Body of pancreas (tissue), 4 donors: ENCODE measurements at regions not wholly inside any gene's neighbourhood (a gene's known extent, or its start where the extent isn't known, plus 50 kb on each side); places are given as distances from the start of the nearest gene placed in this dataset.

Source experiments
- ATAC-seq: fragments of 150-250 bp; one replicate; pipeline ENCODE4 v1.9.1; 2016
- DNase-seq, 4 donors: peaks; one replicate each; pipeline ENCODE4 v3.0.0-alpha.2; 2019
- H3K27ac ChIP-seq, 4 donors: fragments of 200-600 bp; sonication (generic); 1 replicate in 3 of 4; 2 replicates in 1 of 4; pipeline versions ENCODE4 v1.5.1 to v1.6.1; 2016 to 2019; ENCODE audit warnings: mild to moderate bottlenecking in 1 of 4, mixed read lengths in 1 of 4, moderate library complexity in 1 of 4
- H3K27me3 ChIP-seq, 2 donors: fragments of 200-600 bp; sonication (generic); one replicate each; pipeline ENCODE4 v1.6.0; 2016; ENCODE audit warnings: mild to moderate bottlenecking in 1 of 2
- H3K36me3 ChIP-seq, 2 donors: fragments of 200-600 bp; sonication (generic); replicated peaks in 1 of 2; 2 replicates each; pipeline ENCODE4 v1.5.1; 2016; ENCODE audit warnings: low read depth in 2 of 2; ENCODE audit not compliant: insufficient read depth in 1 of 2
- H3K4me1 ChIP-seq: fragments of 200-600 bp; sonication (generic); one replicate; pipeline ENCODE4 v1.6.0; 2016
- H3K4me3 ChIP-seq, 2 donors: fragments of 200-600 bp; sonication (generic); 1 replicate in 1 of 2; 2 replicates in 1 of 2; pipeline ENCODE4 v1.5.1; 2016 to 2019
- H3K9me3 ChIP-seq, 3 donors: fragments of 200-600 bp; sonication (generic); 1 replicate in 2 of 3; 2 replicates in 1 of 3; pipeline ENCODE4 v1.5.1; 2016
- POLR2A ChIP-seq, 3 donors: fragments of 450-650 bp; IDR thresholded peaks; one replicate each; pipeline ENCODE4 v1.6.1; 2016; ENCODE audit warnings: antibody characterized with exemption in 3 of 3, mild to moderate bottlenecking in 2 of 3
- WGBS, 2 donors: methylation state at CpG; one replicate each; pipeline ENCODE4 v1.1.5; 2017; 5-methylcytosine and 5-hydroxymethylcytosine counted together
- intact Hi-C: fragments of 100-400 bp; cut with DNase I; formaldehyde crosslinking; loops from one replicate; pipeline ENCODE4 v1.15.1; 2023
- TF ChIP-seq, protein P1 (sequence below), 7 experiments: fragments of 450-650 bp in 4 of 7; fragments of 200-600 bp in 3 of 7; sonication (generic) in 3 of 7; IDR thresholded peaks; one replicate each; pipeline ENCODE4 v1.5.1; 2016 to 2019; ENCODE audit warnings: antibody characterized with exemption in 7 of 7

GRCh38 chr5:155104441-155104840 lies 90.9 kb downstream of the KIF4B start:
- TF ChIP-seq, protein P1, sequence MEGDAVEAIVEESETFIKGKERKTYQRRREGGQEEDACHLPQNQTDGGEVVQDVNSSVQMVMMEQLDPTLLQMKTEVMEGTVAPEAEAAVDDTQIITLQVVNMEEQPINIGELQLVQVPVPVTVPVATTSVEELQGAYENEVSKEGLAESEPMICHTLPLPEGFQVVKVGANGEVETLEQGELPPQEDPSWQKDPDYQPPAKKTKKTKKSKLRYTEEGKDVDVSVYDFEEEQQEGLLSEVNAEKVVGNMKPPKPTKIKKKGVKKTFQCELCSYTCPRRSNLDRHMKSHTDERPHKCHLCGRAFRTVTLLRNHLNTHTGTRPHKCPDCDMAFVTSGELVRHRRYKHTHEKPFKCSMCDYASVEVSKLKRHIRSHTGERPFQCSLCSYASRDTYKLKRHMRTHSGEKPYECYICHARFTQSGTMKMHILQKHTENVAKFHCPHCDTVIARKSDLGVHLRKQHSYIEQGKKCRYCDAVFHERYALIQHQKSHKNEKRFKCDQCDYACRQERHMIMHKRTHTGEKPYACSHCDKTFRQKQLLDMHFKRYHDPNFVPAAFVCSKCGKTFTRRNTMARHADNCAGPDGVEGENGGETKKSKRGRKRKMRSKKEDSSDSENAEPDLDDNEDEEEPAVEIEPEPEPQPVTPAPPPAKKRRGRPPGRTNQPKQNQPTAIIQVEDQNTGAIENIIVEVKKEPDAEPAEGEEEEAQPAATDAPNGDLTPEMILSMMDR (IDR thresholded peaks at IDR 0.05) = no peak
- no peak for TF ChIP-seq POLR2A (IDR thresholded peaks at IDR 0.05)
- Histone ChIP-seq H3K36me3 (no peaks in the 10 kb centered on the region), H3K27me3 (no peaks in the 10 kb centered on the region), H3K4me3 (no peak overlapping the region), H3K9me3 (no peaks in the 10 kb centered on the region), H3K27ac (no peak overlapping the region), H3K4me1 (no peaks in the 10 kb centered on the region)
- no peak for ATAC-seq
- intact Hi-C loops = no loop called here
- 79 to 86% methylated on average over 2 of the region's 2 CpGs for WGBS, 2 donors
- DNase-seq = no peak

- Histone ChIP-seq H3K36me3 (no peaks in the 10 kb centered on the region), H3K27me3 (no peaks in the 10 kb centered on the region), H3K9me3 (no peaks in the 10 kb centered on the region), H3K27ac (no peak overlapping the region), H3K4me3 (no peak overlapping the region), H3K4me1 (no peaks in the 10 kb centered on the region)
- WGBS, 2 donors = 74 to 77% methylated on average over 4 of the region's 4 CpGs
- TF ChIP-seq POLR2A (IDR thresholded peaks at IDR 0.05) = no peak
- TF ChIP-seq, protein P1 (IDR thresholded peaks at IDR 0.05) = no peak
- DNase-seq (no peak), ATAC-seq (no peak)
- intact Hi-C loops = no loop called here
Measured at GRCh38 chr5:155106221-155106620, 92.7 kb downstream of the KIF4B start.

DNA sequence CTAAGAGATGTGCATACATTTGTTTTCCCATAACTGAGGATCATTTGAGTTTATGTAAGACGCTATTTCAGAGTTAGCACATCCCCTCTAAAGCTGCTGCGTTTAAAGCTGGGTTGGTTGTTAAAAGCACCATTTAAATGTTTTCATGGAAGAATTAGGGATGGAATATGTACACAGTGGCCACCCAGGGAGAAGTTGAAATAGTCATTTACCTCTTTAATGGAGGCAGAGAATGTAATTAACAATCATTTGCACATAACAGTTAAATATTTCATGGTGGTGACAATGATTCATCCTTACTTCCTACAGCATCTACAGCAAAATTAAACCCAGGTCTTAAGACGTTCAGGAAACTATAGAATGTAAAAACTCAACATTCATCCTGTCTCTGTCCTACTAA lies 100.3 kb downstream of the KIF4B start:
- H3K27me3 ChIP-seq = no peaks in the 10 kb centered on the region
- intact Hi-C loops = no loop called here
- H3K4me3 ChIP-seq = no peak overlapping the region
- DNase-seq (no peak), ATAC-seq (no peak)
- no peak overlapping the region for H3K27ac ChIP-seq
- TF ChIP-seq, protein P1 (IDR thresholded peaks at IDR 0.05) = no peak
- no peak for TF ChIP-seq POLR2A (IDR thresholded peaks at IDR 0.05)
- no peaks in the 10 kb centered on the region for H3K36me3 ChIP-seq
- H3K4me1 ChIP-seq = no peaks in the 10 kb centered on the region
- no peaks in the 10 kb centered on the region for H3K9me3 ChIP-seq
- WGBS, 2 donors = 56 to 67% methylated on average over 3 of the region's 3 CpGs

DNA sequence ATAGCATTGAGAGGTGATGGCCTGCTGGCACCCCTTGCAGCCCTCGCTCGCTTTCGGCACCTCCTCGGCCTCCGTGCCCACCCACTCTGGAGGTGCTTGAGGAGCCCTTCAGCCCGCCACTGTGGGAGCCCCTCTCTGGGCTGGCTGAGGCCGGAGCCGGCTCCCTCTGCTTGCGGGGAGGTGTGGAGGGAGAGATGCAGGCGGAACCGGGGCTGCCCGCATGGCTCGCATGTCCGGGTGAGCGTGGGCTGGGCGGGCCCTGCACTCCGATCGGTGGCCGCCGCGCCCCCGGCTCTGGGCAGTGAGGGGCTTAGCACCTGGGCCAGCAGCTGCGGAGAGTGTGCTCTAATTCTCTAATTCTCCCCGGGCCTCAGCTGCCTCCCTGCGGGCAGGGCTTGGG lies 101.1 kb downstream of the KIF4B start:
- 92 to 95% methylated on average over 11 to 24 of the region's 25 CpGs for WGBS, 2 donors
- Histone ChIP-seq H3K27ac (no peak overlapping the region), H3K36me3 (no peaks in the 10 kb centered on the region), H3K27me3 (no peaks in the 10 kb centered on the region), H3K4me1 (no peaks in the 10 kb centered on the region), H3K9me3 (no peaks in the 10 kb centered on the region), H3K4me3 (no peak overlapping the region)
- DNase-seq = no peak
- intact Hi-C loops = no loop called here
- no peak for ATAC-seq
- TF ChIP-seq POLR2A (IDR thresholded peaks at IDR 0.05) = no peak
- TF ChIP-seq, protein P1 (IDR thresholded peaks at IDR 0.05) = no peak

DNA sequence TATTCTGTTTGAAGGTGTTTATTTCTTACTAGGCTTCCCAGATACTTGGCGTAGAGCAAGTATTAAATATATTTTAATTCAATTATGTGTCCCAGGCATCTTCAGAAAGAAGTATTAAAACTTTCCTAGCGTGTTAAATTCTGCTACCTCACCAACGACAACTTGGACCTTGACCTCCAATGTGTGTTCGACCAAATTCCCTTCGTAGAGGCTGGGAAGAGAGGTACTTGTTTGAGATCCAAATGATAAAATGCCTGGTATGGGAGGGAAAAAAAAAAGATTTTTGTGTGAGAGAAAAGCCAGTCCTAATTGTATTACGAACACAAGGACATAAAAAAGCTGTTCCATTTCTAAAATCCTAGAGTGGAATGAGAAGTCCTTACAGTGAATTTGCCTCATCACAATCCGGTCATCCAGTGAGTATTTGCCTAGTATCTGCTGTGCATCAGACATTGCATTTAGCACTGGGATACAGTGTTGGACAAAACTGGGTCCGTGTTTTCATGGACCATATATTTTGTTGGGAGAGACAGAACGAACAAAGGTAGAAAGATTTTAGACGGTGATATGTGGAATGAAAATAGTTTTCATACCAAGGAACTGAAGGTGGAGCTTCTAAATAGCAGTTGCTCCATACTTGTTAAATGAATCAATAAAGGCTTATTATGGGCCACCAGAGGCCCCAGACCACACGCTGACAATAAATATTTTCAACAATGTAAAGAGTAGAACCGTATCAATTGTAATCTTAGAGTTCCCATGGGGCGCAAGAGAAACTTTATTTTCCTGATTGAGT lies 103.1 kb downstream of the KIF4B start:
- Histone ChIP-seq H3K9me3 (no peaks in the 10 kb centered on the region), H3K27ac (no peak overlapping the region), H3K4me3 (no peak overlapping the region), H3K4me1 (no peaks in the 10 kb centered on the region), H3K36me3 (no peaks in the 10 kb centered on the region), H3K27me3 (no peaks in the 10 kb centered on the region)
- no peak for ATAC-seq
- TF ChIP-seq, protein P1 (IDR thresholded peaks at IDR 0.05) = no peak
- TF ChIP-seq POLR2A (IDR thresholded peaks at IDR 0.05) = no peak
- WGBS, 2 donors = 46 to 52% methylated on average over 13 of the region's 13 CpGs
- no peak for DNase-seq
- intact Hi-C loops = no loop called here
